ENCODE measurements at regions not wholly inside any gene's neighbourhood (a gene's known extent, or its start where the extent isn't known, plus 50 kb on each side); places are given as distances from the start of the nearest gene placed in this dataset.
"Not testable (repeated sequence)": the region's sequence is repeated elsewhere in the genome, so short reads cannot be mapped to it uniquely, and the experiment has no call there.

- BruUV-seq (replicated peaks), result no TSS peak
- Histone ChIP-seq H3K36me3 (replicated peaks in 1 of 2; ENCODE audit: control insufficient read depth in 1 of 2, insufficient read depth in 2 of 2, low read length in 2 of 2) (no peaks in the 10 kb centered on the region), H3K79me2 (ENCODE audit: insufficient read depth, low read length) (no peaks in the 10 kb centered on the region), H2AFZ (ENCODE audit: low read length) (no peak overlapping the region), H3K9ac (ENCODE audit: insufficient read depth, low read depth, low read length) (no peak overlapping the region), H3K4me1 (ENCODE audit: insufficient read depth, low read length) (no peaks in the 10 kb centered on the region), H3K4me3 (replicated peaks in 1 of 3; ENCODE audit: insufficient read depth in 1 of 3, low read depth in 2 of 3, low read length in 3 of 3) (no peak overlapping the region), H3K27ac (ENCODE audit: extremely low read length, insufficient read depth, low read length) (no peak overlapping the region), H3K4me2 (ENCODE audit: low read depth, low read length) (no peak overlapping the region), H4K20me1 (ENCODE audit: insufficient read depth, low read length) (no peaks in the 10 kb centered on the region), H3K9me3 (ENCODE audit: low read length) (no peaks in the 10 kb centered on the region), H3K27me3 (ENCODE audit: control insufficient read depth in 1 of 2, insufficient read depth in 2 of 2, low read length in 2 of 2) (no peaks in the 10 kb centered on the region)
- POLR2A ChIA-PET, result no interaction called here
- no peak for TF ChIP-seq ZNF225 (CRISPR knock-in tag; IDR thresholded peaks at IDR 0.05)
- no peak for TF ChIP-seq ZNF280D (CRISPR knock-in tag; IDR thresholded peaks at IDR 0.05)
- no peak for TF ChIP-seq ARNT2 (CRISPR knock-in tag; IDR thresholded peaks at IDR 0.05; ENCODE audit: low read depth)
- no peak for TF ChIP-seq ZNF747 (CRISPR knock-in tag; IDR thresholded peaks at IDR 0.05; ENCODE audit: borderline replicate concordance)
- TF ChIP-seq ZNF337 (CRISPR knock-in tag; IDR thresholded peaks at IDR 0.05; ENCODE audit: borderline replicate concordance, low read depth), result no peak
- TF ChIP-seq ZFP36L2 (CRISPR knock-in tag; IDR thresholded peaks at IDR 0.05), result no peak
- no peak for TF ChIP-seq ZNF333 (CRISPR knock-in tag; IDR thresholded peaks at IDR 0.05; ENCODE audit: borderline replicate concordance)
- TF ChIP-seq ZNF720 (CRISPR knock-in tag; IDR thresholded peaks at IDR 0.05), result no peak
- TF ChIP-seq, protein P1, sequence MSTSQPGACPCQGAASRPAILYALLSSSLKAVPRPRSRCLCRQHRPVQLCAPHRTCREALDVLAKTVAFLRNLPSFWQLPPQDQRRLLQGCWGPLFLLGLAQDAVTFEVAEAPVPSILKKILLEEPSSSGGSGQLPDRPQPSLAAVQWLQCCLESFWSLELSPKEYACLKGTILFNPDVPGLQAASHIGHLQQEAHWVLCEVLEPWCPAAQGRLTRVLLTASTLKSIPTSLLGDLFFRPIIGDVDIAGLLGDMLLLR (CRISPR knock-in tag; IDR thresholded peaks at IDR 0.05), result no peak
- no peak for TF ChIP-seq RAD21 (CRISPR knock-in tag; IDR thresholded peaks at IDR 0.05)
- TF ChIP-seq GTF3A (CRISPR knock-in tag; conservative IDR thresholded peaks at IDR 0.05), result no peak
- no peak for TF ChIP-seq ZNF251 (CRISPR knock-in tag; IDR thresholded peaks at IDR 0.05)
- no peak for TF ChIP-seq YY1 (IDR thresholded peaks at IDR 0.05; ENCODE audit: insufficient read depth, insufficient replicate concordance, low read depth, low read length)
- TF ChIP-seq SP140L (CRISPR knock-in tag; IDR thresholded peaks at IDR 0.05; ENCODE audit: borderline replicate concordance), result no peak
- peak; percentile 0 for DNase-seq (ENCODE audit: low spot score)
- CTCF ChIA-PET (ENCODE audit: low intra/inter-chr PET ratio, low total read pairs), result no interaction called here
- no CpG with 5 or more reads among the region's 1 CpG for WGBS (ENCODE audit: low lambda C conversion rate)
- in situ Hi-C loops (cut with HindIII; ENCODE audit: extremely low pct_ligation_motif_present, low pct_unique_long_range_greater_than_20kb) (no loop called here), intact Hi-C loops (cut with micrococcal nuclease; ENCODE audit: unreplicated experiment) (no loop called here)
- no peak for FAIRE-seq
- ATAC-seq, result no peak
Observed at GRCh38 chrX:88284844-88285243, 462.2 kb upstream of the CPXCR1 start.

- H3K9me3 ChIP-seq (ENCODE audit: low read length); H3K27ac ChIP-seq (ENCODE audit: extremely low read length, insufficient read depth, low read length); H3K27me3 ChIP-seq (ENCODE audit: control insufficient read depth in 1 of 2, insufficient read depth in 2 of 2, low read length in 2 of 2); H4K20me1 ChIP-seq (ENCODE audit: insufficient read depth, low read length); FAIRE-seq; intact Hi-C loops (cut with micrococcal nuclease; ENCODE audit: unreplicated experiment); H3K4me3 ChIP-seq (replicated peaks in 1 of 3; ENCODE audit: insufficient read depth in 1 of 3, low read depth in 2 of 3, low read length in 3 of 3); in situ Hi-C loops (cut with HindIII; ENCODE audit: extremely low pct_ligation_motif_present, low pct_unique_long_range_greater_than_20kb); POLR2A ChIA-PET; H3K36me3 ChIP-seq (replicated peaks in 1 of 2; ENCODE audit: control insufficient read depth in 1 of 2, insufficient read depth in 2 of 2, low read length in 2 of 2); DNase-seq (ENCODE audit: low spot score); H3K9ac ChIP-seq (ENCODE audit: insufficient read depth, low read depth, low read length); H2AFZ ChIP-seq (ENCODE audit: low read length); ATAC-seq; CTCF ChIA-PET (ENCODE audit: low intra/inter-chr PET ratio, low total read pairs); H3K4me1 ChIP-seq (ENCODE audit: insufficient read depth, low read length); BruUV-seq (replicated peaks); H3K79me2 ChIP-seq (ENCODE audit: insufficient read depth, low read length); H3K4me2 ChIP-seq (ENCODE audit: low read depth, low read length): not testable (repeated sequence)
- WGBS (ENCODE audit: low lambda C conversion rate), result no CpG with 5 or more reads among the region's 2 CpGs
Observed at GRCh38 chrX:88313972-88314371, 433.1 kb upstream of the CPXCR1 start.

Measured in HepG2 (cell line).